GM23248 (cell line): ENCODE measurements at regions not wholly inside any gene's neighbourhood (a gene's known extent, or its start where the extent isn't known, plus 50 kb on each side); places are given as distances from the start of the nearest gene placed in this dataset.

Experiments
- EZH2 ChIP-seq: fragments of 200-600 bp; sonication (generic); IDR thresholded peaks from 2 replicates; pipeline ENCODE4 v1.6.1; 2018; ENCODE audit warnings: antibody characterized with exemption, mild to moderate bottlenecking; ENCODE audit not compliant: insufficient read depth, poor library complexity, severe bottlenecking
- EZH2phosphoT487 ChIP-seq: fragments of 200-600 bp; sonication (generic); IDR thresholded peaks from 2 replicates; pipeline ENCODE4 v1.6.1; 2018; ENCODE audit warnings: antibody characterized with exemption, moderate library complexity, mild to moderate bottlenecking, low read depth; ENCODE audit not compliant: insufficient read depth

DNA sequence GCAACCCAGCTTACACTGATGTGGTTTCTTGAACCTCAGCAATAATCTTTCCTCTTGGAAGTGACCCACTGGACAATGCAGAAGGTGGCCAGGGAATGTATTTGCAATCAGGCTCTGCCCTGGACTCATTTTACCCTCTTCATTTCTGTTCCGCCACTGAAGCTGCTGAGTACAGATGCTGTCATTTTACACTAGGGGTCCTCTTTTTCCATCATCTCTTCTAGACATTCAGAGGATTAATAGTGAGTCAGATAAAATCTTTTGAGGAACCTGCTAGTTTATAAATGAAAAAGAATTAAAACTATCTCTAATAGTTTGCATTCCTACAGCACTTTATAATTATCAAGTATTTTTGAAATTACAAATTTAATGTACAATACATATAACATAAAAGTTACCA is 87.9 kb upstream of the PNPT1 start:
- TF ChIP-seq EZH2phosphoT487 (no peak), EZH2 (no peak)
